PFSK-1 (cell line): ENCODE measurements at regions not wholly inside any gene's neighbourhood (a gene's known extent, or its start where the extent isn't known, plus 50 kb on each side); places are given as distances from the start of the nearest gene placed in this dataset.

Experiments
- POLR2AphosphoS5 ChIP-seq: IDR thresholded peaks from 2 replicates; pipeline ENCODE4 v1.6.1; 2012; ENCODE audit warnings: low read depth, mild to moderate bottlenecking, control low read depth, low read length, moderate library complexity
- REST ChIP-seq, 2 experiments: IDR thresholded peaks; 2 replicates each; pipeline versions ENCODE4 v1.6.1 to v1.8.0; 2011 to 2012; ENCODE audit warnings: low read depth in 2 of 2, low read length in 2 of 2, control low read depth in 1 of 2, inconsistent platforms in 1 of 2, mild to moderate bottlenecking in 1 of 2, moderate library complexity in 1 of 2; ENCODE audit not compliant: insufficient read depth in 1 of 2

- no peak for TF ChIP-seq REST (IDR thresholded peaks at IDR 0.05; ENCODE audit: insufficient read depth in 1 of 2, low read depth in 2 of 2, low read length in 2 of 2)
- no peak for TF ChIP-seq POLR2AphosphoS5
Measured at GRCh38 chr21:25246546-25246945, 360.7 kb downstream of the MRPL39 start.
